ENCODE measurements at regions not wholly inside any gene's neighbourhood (a gene's known extent, or its start where the extent isn't known, plus 50 kb on each side); places are given as distances from the start of the nearest gene placed in this dataset.
A peak's percentile ranks its signal among the peaks of the same experiment; 100 is the strongest.

DNA sequence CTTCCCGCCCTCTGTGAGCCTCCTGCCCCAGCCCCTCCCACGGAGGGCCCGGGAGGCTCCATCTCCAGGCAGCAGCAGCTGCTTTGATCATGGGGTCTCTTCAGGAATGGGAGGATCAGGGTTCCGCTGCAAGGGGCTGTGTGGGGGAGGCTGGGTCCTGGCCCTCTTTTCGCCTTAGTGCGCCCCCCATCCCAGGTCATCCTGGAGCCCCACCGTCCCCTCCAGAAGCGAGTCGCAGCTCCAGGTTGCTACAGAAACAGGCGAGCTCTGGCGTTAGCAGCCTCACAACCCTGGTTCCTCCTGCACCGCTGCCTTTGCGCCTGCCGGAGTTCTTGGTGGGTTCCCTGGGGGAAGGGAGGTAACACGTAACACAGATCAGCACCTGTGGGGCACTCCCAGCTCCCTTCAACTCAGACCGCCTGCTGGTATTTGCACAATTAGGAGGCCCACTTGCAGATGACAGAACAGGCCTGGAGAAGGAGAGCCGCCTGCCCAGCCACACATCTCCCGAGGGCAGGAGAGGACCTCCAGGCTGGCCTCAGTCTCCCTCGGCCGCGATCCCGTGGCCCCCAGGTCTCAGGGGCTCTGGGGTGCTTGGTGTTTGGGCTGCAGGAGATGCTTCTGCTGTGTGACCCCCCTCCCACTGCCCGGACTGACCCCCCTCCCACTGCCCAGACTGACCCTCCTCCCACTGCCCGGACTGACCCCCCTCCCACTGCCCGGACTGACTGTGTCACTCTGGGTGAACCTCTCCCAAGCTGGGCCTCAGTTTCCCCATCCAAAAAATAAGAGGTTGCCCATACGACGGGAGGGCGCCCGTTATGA is 64.2 kb upstream of the ADRA2C start:
- H3K27me3 ChIP-seq, result peaks cover 0 to 14% (median 9%) of the 10 kb centered on the region in 11 experiments; a peak in 8 of 22 replicates
- H3K4me1 ChIP-seq, result peaks cover 40 to 77% (median 72%) of the 10 kb centered on the region in 10 experiments
- H4K20me1 ChIP-seq, result no peaks in the 10 kb centered on the region; a peak in 2 of 22 replicates
- peaks cover 8 to 13% (median 11%) of the 10 kb centered on the region in 11 experiments for H3K9me3 ChIP-seq (replicated peaks in 1 of 11)
- H3K4me2 ChIP-seq, result peak overlapping the region in 8 of 11 experiments; percentile 31 to 56 (median 45); a peak in 17 of 22 replicates
- H3K9ac ChIP-seq, result peak overlapping the region in 1 of 11 experiments; percentile 32; a peak in 1 of 22 replicates
- no peak overlapping the region for H3K27ac ChIP-seq
- no peaks in the 10 kb centered on the region; a peak in 1 of 22 replicates for H3K36me3 ChIP-seq
- no peak for TF ChIP-seq Cebpa-rat (IDR thresholded peaks at IDR 0.05)
- H3K4me3 ChIP-seq, result no peak overlapping the region

DNA sequence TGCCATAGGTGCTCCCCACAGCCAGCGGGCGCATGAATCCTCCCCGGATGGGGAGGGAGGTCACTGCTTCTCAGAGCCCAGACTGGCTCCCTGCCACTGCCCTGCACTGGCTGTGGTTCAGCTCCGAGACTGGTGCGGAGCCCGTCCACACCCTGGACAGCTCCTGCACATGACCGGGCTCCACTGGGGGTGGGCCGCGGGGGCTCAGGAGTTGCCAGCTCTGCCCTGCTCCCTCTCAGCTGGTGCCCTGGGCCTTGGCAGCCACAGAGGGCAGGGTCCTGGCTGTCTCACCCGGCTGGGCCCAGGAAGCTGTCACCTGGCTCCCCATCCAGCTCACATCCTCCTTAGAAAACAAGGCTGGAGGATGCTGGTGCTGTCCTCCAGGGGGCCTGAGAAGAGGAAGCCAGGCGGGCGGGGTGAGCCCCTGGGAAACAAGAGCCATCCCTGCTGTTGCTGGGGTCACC is 64.9 kb upstream of the ADRA2C start:
- Histone ChIP-seq H4K20me1 (no peaks in the 10 kb centered on the region; a peak in 2 of 22 replicates), H3K9ac (peak overlapping the region in 1 of 11 experiments; percentile 32; a peak in 1 of 22 replicates), H3K9me3 (replicated peaks in 1 of 11) (peaks cover 14 to 20% (median 16%) of the 10 kb centered on the region in 11 experiments), H3K27ac (no peak overlapping the region), H3K4me1 (peaks cover 33 to 71% (median 66%) of the 10 kb centered on the region in 10 experiments), H3K27me3 (peaks cover 0 to 14% (median 9%) of the 10 kb centered on the region in 11 experiments; a peak in 8 of 22 replicates), H3K36me3 (peaks cover 0 to 3% (median 0%) of the 10 kb centered on the region in 11 experiments; a peak in 1 of 22 replicates), H3K4me2 (peak overlapping the region in 8 of 11 experiments; percentile 31 to 56 (median 45); a peak in 17 of 22 replicates), H3K4me3 (no peak overlapping the region)
- no peak for TF ChIP-seq Cebpa-rat (IDR thresholded peaks at IDR 0.05)

DNA sequence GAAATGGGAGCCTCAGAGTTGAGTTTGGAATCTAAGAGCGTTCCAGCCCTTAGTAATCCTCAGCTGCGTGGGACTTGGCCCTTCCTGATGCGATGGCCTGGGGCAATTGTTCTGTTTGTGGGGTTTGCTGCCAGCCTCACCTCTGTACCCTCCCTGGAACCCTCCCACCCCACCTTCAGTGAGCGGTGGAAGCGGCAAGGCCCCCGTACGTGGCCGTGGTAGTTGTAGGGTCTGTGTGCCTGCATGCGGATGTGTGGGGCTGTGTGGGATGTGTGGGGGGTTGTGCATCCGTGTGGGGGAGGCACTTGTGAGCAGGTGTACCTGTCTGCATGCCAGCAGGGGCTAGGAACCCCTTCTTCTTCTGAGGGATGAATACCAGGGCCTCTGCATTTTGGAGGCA is 65.4 kb upstream of the ADRA2C start:
- Histone ChIP-seq H4K20me1 (no peaks in the 10 kb centered on the region; a peak in 2 of 22 replicates), H3K4me3 (no peak overlapping the region), H3K9me3 (replicated peaks in 1 of 11) (peaks cover 17 to 23% (median 20%) of the 10 kb centered on the region in 11 experiments), H3K4me1 (peaks cover 28 to 67% (median 62%) of the 10 kb centered on the region in 10 experiments), H3K9ac (no peak overlapping the region), H3K27ac (no peak overlapping the region), H3K4me2 (peak overlapping the region in 9 of 11 experiments; percentile 35 to 56 (median 48); a peak in 11 of 22 replicates), H3K36me3 (peaks cover 0 to 3% (median 0%) of the 10 kb centered on the region in 11 experiments; a peak in 1 of 22 replicates), H3K27me3 (peaks cover 0 to 14% (median 9%) of the 10 kb centered on the region in 11 experiments; a peak in 8 of 22 replicates)
- no peak for TF ChIP-seq Cebpa-rat (IDR thresholded peaks at IDR 0.05)

DNA sequence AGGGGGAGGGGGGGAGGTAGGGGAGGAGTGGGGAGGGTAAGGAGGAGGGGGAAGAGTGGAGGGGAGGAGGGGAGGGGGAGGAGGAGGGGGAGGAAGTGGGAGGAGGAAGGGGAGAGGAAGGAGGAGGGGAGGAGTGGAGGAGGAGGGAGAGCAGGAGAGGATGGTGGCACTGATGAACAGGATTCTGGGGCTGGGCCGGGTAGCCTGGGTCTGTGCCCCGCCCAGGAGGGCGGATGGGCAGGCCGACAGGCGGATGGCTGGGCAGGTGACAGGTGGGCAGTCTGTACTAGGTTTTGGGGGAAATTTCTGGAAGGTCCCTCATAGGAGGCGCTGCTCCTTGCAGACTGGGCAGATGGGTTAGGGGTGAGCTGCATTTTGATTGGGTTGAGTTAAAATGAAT is 66.0 kb upstream of the ADRA2C start:
- H3K4me3 ChIP-seq, result no peak overlapping the region
- H4K20me1 ChIP-seq, result no peaks in the 10 kb centered on the region; a peak in 2 of 22 replicates
- no peak for TF ChIP-seq Cebpa-rat (IDR thresholded peaks at IDR 0.05)
- peaks cover 23 to 62% (median 57%) of the 10 kb centered on the region in 10 experiments for H3K4me1 ChIP-seq
- H3K9me3 ChIP-seq (replicated peaks in 1 of 11), result peaks cover 17 to 23% (median 20%) of the 10 kb centered on the region in 11 experiments
- peaks cover 0 to 14% (median 9%) of the 10 kb centered on the region in 11 experiments; a peak in 8 of 22 replicates for H3K27me3 ChIP-seq
- H3K9ac ChIP-seq, result no peak overlapping the region
- no peak overlapping the region for H3K27ac ChIP-seq
- peak overlapping the region in 7 of 11 experiments; percentile 32 to 54 (median 45); a peak in 5 of 22 replicates for H3K4me2 ChIP-seq
- H3K36me3 ChIP-seq, result peaks cover 0 to 3% (median 0%) of the 10 kb centered on the region in 11 experiments; a peak in 1 of 22 replicates

DNA sequence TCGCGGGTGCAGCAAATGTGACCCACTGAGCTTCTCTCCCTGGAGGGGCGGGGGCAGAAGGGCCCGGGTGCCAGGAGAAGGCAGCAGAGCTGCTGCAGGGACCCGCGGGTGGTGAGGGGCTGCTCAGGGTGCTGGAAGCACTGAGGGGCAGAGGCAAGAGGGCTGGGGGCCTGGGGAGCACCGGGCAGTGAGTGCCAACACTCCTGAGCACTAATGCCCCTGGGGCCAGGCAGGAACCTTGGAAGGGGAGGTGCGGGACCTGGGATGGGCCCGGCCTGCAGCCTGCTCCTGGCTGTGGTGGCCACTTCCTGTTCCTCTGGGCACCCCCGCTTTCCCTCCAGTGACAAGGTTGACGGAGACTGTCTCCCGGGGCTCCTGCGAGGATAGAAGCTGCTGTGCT is 66.5 kb upstream of the ADRA2C start:
- no peak for TF ChIP-seq Cebpa-rat (IDR thresholded peaks at IDR 0.05)
- H3K4me2 ChIP-seq, result peak overlapping the region; percentile 33 to 74 (median 69); a peak in 21 of 22 replicates
- H4K20me1 ChIP-seq, result no peaks in the 10 kb centered on the region; a peak in 1 of 22 replicates
- peaks cover 0 to 3% (median 0%) of the 10 kb centered on the region in 11 experiments; a peak in 1 of 22 replicates for H3K36me3 ChIP-seq
- peaks cover 0 to 14% (median 9%) of the 10 kb centered on the region in 11 experiments; a peak in 8 of 22 replicates for H3K27me3 ChIP-seq
- H3K9ac ChIP-seq, result no peak overlapping the region
- peaks cover 17 to 23% (median 20%) of the 10 kb centered on the region in 11 experiments for H3K9me3 ChIP-seq (replicated peaks in 1 of 11)
- no peak overlapping the region for H3K4me3 ChIP-seq
- peaks cover 17 to 62% (median 54%) of the 10 kb centered on the region in 10 experiments for H3K4me1 ChIP-seq
- no peak overlapping the region for H3K27ac ChIP-seq

DNA sequence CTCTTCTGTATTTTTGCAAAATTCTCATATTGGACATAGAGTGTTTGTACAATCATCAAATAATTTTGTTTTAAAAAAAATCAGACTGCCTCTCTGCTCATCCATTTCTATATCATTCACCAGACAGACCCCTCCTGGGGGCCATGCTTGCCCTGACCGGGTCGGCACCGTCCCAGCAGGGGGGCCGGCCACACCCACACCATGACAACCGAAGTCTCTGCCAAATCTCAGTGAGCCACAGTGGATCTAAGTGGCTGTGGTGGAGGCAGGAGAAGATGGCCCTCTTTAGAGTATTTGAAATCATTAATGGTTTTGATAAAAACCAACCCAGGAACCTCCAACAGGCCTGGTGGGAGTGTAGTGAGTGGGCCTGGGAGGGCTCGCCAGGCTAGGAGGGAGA is 66.9 kb upstream of the ADRA2C start:
- H3K4me1 ChIP-seq, result peaks cover 13 to 60% (median 52%) of the 10 kb centered on the region in 10 experiments
- no peak overlapping the region for H3K4me3 ChIP-seq
- TF ChIP-seq Cebpa-rat (IDR thresholded peaks at IDR 0.05), result no peak
- H3K36me3 ChIP-seq, result peaks cover 0 to 3% (median 0%) of the 10 kb centered on the region in 11 experiments; a peak in 1 of 22 replicates
- peaks cover 17 to 23% (median 20%) of the 10 kb centered on the region in 11 experiments for H3K9me3 ChIP-seq (replicated peaks in 1 of 11)
- no peak overlapping the region for H3K9ac ChIP-seq
- no peak overlapping the region for H3K27ac ChIP-seq
- peaks cover 0 to 14% (median 9%) of the 10 kb centered on the region in 11 experiments; a peak in 8 of 22 replicates for H3K27me3 ChIP-seq
- no peaks in the 10 kb centered on the region; a peak in 1 of 22 replicates for H4K20me1 ChIP-seq
- H3K4me2 ChIP-seq, result peak overlapping the region; percentile 33 to 74 (median 69); a peak in 20 of 22 replicates

DNA sequence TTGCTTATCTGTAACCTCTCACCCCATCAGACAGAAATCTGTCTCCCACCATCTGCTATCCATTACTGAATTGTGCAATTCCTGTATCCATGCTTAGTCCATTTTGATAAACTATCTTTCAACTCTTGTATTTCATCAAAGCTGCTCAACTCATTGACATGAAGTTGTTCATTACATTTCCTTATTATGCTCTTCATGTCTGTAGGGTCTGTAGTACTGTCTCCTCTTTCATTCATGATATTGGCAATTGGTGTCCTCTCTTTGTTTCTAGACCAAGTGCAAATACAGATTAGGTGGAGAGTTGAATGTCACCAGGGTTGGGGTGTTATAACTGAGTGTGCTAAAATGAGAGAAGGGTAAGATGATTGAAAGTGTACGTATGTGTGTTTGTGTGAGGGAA is 69.2 kb upstream of the ADRA2C start:
- peaks cover 17 to 23% (median 20%) of the 10 kb centered on the region in 11 experiments for H3K9me3 ChIP-seq (replicated peaks in 1 of 11)
- H3K9ac ChIP-seq, result no peak overlapping the region
- no peak overlapping the region for H3K4me2 ChIP-seq
- no peaks in the 10 kb centered on the region; a peak in 1 of 22 replicates for H4K20me1 ChIP-seq
- 0 out of 20 replicates have a peak overlapping the region, but pooled peaks of 1 of the 10 experiments have one; percentile 10 for H3K4me3 ChIP-seq
- no peak for TF ChIP-seq Cebpa-rat (IDR thresholded peaks at IDR 0.05)
- no peaks in the 10 kb centered on the region for H3K27me3 ChIP-seq
- no peak overlapping the region for H3K27ac ChIP-seq
- peaks cover 7 to 44% (median 37%) of the 10 kb centered on the region in 10 experiments; a peak in 19 of 20 replicates for H3K4me1 ChIP-seq
- peaks cover 0 to 3% (median 0%) of the 10 kb centered on the region in 11 experiments; a peak in 1 of 22 replicates for H3K36me3 ChIP-seq

DNA sequence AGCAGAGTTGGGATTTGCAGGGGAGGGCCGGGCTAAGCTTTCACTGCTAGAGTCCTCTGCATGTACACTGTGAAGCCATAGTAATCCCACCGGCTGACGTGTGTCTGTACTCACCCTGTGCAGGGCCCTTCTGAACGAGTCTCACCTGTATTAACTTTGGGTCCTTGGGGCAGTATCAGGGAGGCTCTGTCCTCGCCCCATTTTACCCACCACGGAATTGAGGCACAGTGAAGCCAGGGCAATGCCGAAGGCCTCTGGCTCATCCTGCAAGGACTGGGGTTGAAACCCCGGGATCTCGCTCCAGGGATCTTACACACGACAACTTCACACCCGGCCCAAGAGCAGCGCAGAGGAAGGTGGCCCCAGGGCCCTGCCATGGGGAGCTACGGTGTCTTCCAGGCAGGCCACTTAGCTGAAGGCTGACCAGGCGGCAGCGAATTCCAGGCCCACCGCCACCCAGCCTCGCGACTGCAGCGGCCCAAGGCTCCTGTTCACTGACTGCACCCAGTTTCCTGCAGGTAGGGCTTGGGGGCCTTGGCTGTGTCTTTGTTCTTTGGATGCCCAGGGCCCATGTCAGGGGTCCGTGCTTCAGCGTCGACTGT is 75.5 kb upstream of the ADRA2C start:
- Histone ChIP-seq H3K27me3 (no peaks in the 10 kb centered on the region), H3K4me2 (no peak overlapping the region), H4K20me1 (no peaks in the 10 kb centered on the region), H3K4me1 (peaks cover 0 to 5% (median 0%) of the 10 kb centered on the region in 10 experiments; a peak in 5 of 20 replicates), H3K36me3 (no peaks in the 10 kb centered on the region), H3K9me3 (replicated peaks in 1 of 11) (no peaks in the 10 kb centered on the region; a peak in 1 of 22 replicates), H3K9ac (no peak overlapping the region), H3K27ac (no peak overlapping the region), H3K4me3 (no peak overlapping the region)
- no peak for TF ChIP-seq Cebpa-rat (IDR thresholded peaks at IDR 0.05)
